Lower leg skin (tissue), 3 donors: ENCODE measurements at regions not wholly inside any gene's neighbourhood (a gene's known extent, or its start where the extent isn't known, plus 50 kb on each side); places are given as distances from the start of the nearest gene placed in this dataset.

Experiments used
- CTCF ChIP-seq, 3 donors: fragments of 450-650 bp; IDR thresholded peaks; one replicate each; pipeline ENCODE4 v1.5.1; 2016; ENCODE audit warnings: antibody characterized with exemption in 3 of 3, mild to moderate bottlenecking in 3 of 3, moderate library complexity in 2 of 3
- POLR2A ChIP-seq, 2 donors: fragments of 450-650 bp; IDR thresholded peaks; one replicate each; pipeline ENCODE4 v1.6.1; 2016 to 2017; ENCODE audit warnings: antibody characterized with exemption in 2 of 2, mild to moderate bottlenecking in 1 of 2, moderate library complexity in 1 of 2

GRCh38 chr2:33903701-33904100, 304.6 kb upstream of the FAM98A start:
- no peak for TF ChIP-seq POLR2A (IDR thresholded peaks at IDR 0.05)
- TF ChIP-seq CTCF (IDR thresholded peaks at IDR 0.05): no peak
